HepG2 (cell line): ENCODE measurements at regions not wholly inside any gene's neighbourhood (a gene's known extent, or its start where the extent isn't known, plus 50 kb on each side); places are given as distances from the start of the nearest gene placed in this dataset.

Source experiments
- ATAC-seq: fragments of 200-7000 bp; cut with Tn5 transposase; 3 replicates; pipeline ENCODE4 v1.9.1; 2020; ENCODE audit warnings: mild to moderate bottlenecking, moderate library complexity
- BruUV-seq: library from RNA; stranded (reverse); fragments of 400-500 nt; replicated peaks from 2 replicates; lab custom pipeline; 2021; lab: Mats Ljungman, UMichigan
- CTCF ChIA-PET: fragments of 300-600 bp; formaldehyde crosslinking; extraction: SDS; loops from one replicate; lab custom pipeline; 2021; ENCODE audit warnings: low total read pairs, inconsistent platforms, low intra/inter-chr PET ratio; lab: Yijun Ruan, JAX
- POLR2A ChIA-PET: fragments of 350-600 bp; sonication (Branson Sonifier 250); formaldehyde crosslinking; loops from one replicate; lab custom pipeline; 2020; ENCODE audit warnings: antibody characterized with exemption, inconsistent platforms; lab: Yijun Ruan, JAX
- DNase-seq: peaks from one replicate; pipeline ENCODE4 v3.0.0-alpha.2; 2015; ENCODE audit warnings: low spot score
- FAIRE-seq: peaks from 3 replicates; lab custom pipeline; 2011; peaks lifted over from hg19 to GRCh38; lab: Jason Lieb, UNC
- H2AFZ ChIP-seq: one replicate; pipeline ENCODE4 v1.6.1; 2011; ENCODE audit warnings: low read length, inconsistent platforms
- H3K27ac ChIP-seq: fragments of 300-600 bp; 3 replicates; pipeline ENCODE4 v1.8.0; 2011; ENCODE audit warnings: mixed run types, mild to moderate bottlenecking, mixed read lengths, low read length, inconsistent platforms; ENCODE audit not compliant: insufficient read depth; ENCODE audit errors: extremely low read length
- H3K27me3 ChIP-seq, 2 experiments: fragments of 200-600 bp in 1 of 2; 2 replicates in 1 of 2; 3 replicates in 1 of 2; pipeline versions ENCODE4 v1.6.0 to v1.8.0; 2011; ENCODE audit warnings: low read length in 2 of 2, mild to moderate bottlenecking in 2 of 2, moderate library complexity in 2 of 2, inconsistent platforms in 1 of 2; ENCODE audit not compliant: insufficient read depth in 2 of 2, control insufficient read depth in 1 of 2
- H3K36me3 ChIP-seq, 2 experiments: fragments of 200-600 bp in 1 of 2; replicated peaks in 1 of 2; 2 replicates in 1 of 2; 3 replicates in 1 of 2; pipeline versions ENCODE4 v1.5.1 to v1.8.0; 2011; ENCODE audit warnings: low read length in 2 of 2, inconsistent platforms in 1 of 2; ENCODE audit not compliant: insufficient read depth in 2 of 2, control insufficient read depth in 1 of 2
- H3K4me1 ChIP-seq: 2 replicates; pipeline ENCODE4 v1.5.1; 2012; ENCODE audit warnings: low read length, inconsistent platforms; ENCODE audit not compliant: insufficient read depth
- H3K4me2 ChIP-seq: 2 replicates; pipeline ENCODE4 v1.6.0; 2011; ENCODE audit warnings: low read depth, low read length, inconsistent platforms
- H3K4me3 ChIP-seq, 3 experiments: fragments of 200-600 bp in 1 of 3; sonication (generic), shearing (Covaris generic) in 1 of 3; replicated peaks in 1 of 3; 2 replicates each; pipeline ENCODE4 v1.5.1; 2011 to 2016; ENCODE audit warnings: low read length in 3 of 3, inconsistent platforms in 2 of 3, low read depth in 2 of 3, mild to moderate bottlenecking in 2 of 3, control low read depth in 1 of 3, mixed read lengths in 1 of 3; ENCODE audit not compliant: insufficient read depth in 1 of 3
- H3K79me2 ChIP-seq: one replicate; pipeline ENCODE4 v1.6.1; 2011; ENCODE audit warnings: low read length, inconsistent platforms; ENCODE audit not compliant: insufficient read depth
- H3K9ac ChIP-seq: 2 replicates; pipeline ENCODE4 v1.6.0; 2011; ENCODE audit warnings: mild to moderate bottlenecking, low read depth, low read length, inconsistent platforms; ENCODE audit not compliant: insufficient read depth
- H3K9me3 ChIP-seq: 2 replicates; pipeline ENCODE4 v1.5.1; 2012; ENCODE audit warnings: mild to moderate bottlenecking, low read length
- H4K20me1 ChIP-seq: 2 replicates; pipeline ENCODE4 v1.6.0; 2011; ENCODE audit warnings: inconsistent platforms, mild to moderate bottlenecking, low read length, moderate library complexity; ENCODE audit not compliant: insufficient read depth
- CAMTA2 ChIP-seq: sonication (generic); formaldehyde crosslinking; IDR thresholded peaks from 2 replicates; pipeline ENCODE4 v1.4.0; 2020; ENCODE audit warnings: mild to moderate bottlenecking, missing genetic modification reagents, borderline replicate concordance
- FLYWCH1 ChIP-seq: sonication (generic); formaldehyde crosslinking; IDR thresholded peaks from 2 replicates; pipeline ENCODE4 v1.8.1; 2023; ENCODE audit warnings: mild to moderate bottlenecking, missing genetic modification reagents
- FOXC1 ChIP-seq: sonication (generic); formaldehyde crosslinking; IDR thresholded peaks from 2 replicates; pipeline ENCODE4 v1.8.0; 2022; ENCODE audit warnings: mild to moderate bottlenecking, missing genetic modification reagents, borderline replicate concordance
- HOXA9 ChIP-seq: sonication (generic); formaldehyde crosslinking; IDR thresholded peaks from 2 replicates; pipeline ENCODE4 v1.8.1; 2022; ENCODE audit warnings: missing genetic modification reagents, mild to moderate bottlenecking, moderate library complexity, borderline replicate concordance
- RAD21 ChIP-seq: fragments of 450-650 bp; formaldehyde crosslinking; IDR thresholded peaks from 2 replicates; pipeline ENCODE4 v1.5.0; 2020; ENCODE audit warnings: mild to moderate bottlenecking
- RFX3 ChIP-seq: IDR thresholded peaks from 2 replicates; pipeline ENCODE4 v1.6.1; 2016; ENCODE audit warnings: missing biosample characterization, missing genetic modification reagents
- SMAD1 ChIP-seq: sonication (generic); formaldehyde crosslinking; IDR thresholded peaks from 2 replicates; pipeline ENCODE4 v1.4.0; 2020; ENCODE audit warnings: missing genetic modification reagents, low read depth, mild to moderate bottlenecking, borderline replicate concordance
- SMAD3 ChIP-seq: sonication (generic); formaldehyde crosslinking; IDR thresholded peaks from 2 replicates; pipeline ENCODE4 v1.4.0; 2020; ENCODE audit warnings: missing genetic modification reagents
- SOX6 ChIP-seq, 2 experiments: fragments of 450-650 bp in 1 of 2; sonication (generic) in 1 of 2; formaldehyde crosslinking in 1 of 2; IDR thresholded peaks; 2 replicates each; pipeline versions ENCODE4 v1.4.0 to v1.6.1; 2017 to 2020; ENCODE audit warnings: antibody characterized with exemption in 1 of 2, mild to moderate bottlenecking in 1 of 2, missing genetic modification reagents in 1 of 2
- ZNF33B ChIP-seq: sonication (generic); formaldehyde crosslinking; IDR thresholded peaks from 2 replicates; pipeline ENCODE4 v1.5.1; 2020; ENCODE audit warnings: mild to moderate bottlenecking, missing genetic modification reagents
- ZNF451 ChIP-seq: sonication (generic); formaldehyde crosslinking; IDR thresholded peaks from 2 replicates; pipeline ENCODE4 v1.5.0; 2020; ENCODE audit warnings: mild to moderate bottlenecking, missing genetic modification reagents
- ZNF703 ChIP-seq: sonication (generic); formaldehyde crosslinking; IDR thresholded peaks from 2 replicates; pipeline ENCODE4 v1.5.1; 2020; ENCODE audit warnings: missing genetic modification reagents, mild to moderate bottlenecking, moderate library complexity, borderline replicate concordance
- WGBS: methylation state at CpG from one replicate; pipeline ENCODE4 v1.1.6; 2017; ENCODE audit warnings: low lambda C conversion rate; 5-methylcytosine and 5-hydroxymethylcytosine counted together
- in situ Hi-C: cut with HindIII; loops from 2 replicates; pipeline ENCODE4 v1.10.0; 2017; ENCODE audit warnings: low pct_unique_long_range_greater_than_20kb; ENCODE audit not compliant: extremely low pct_ligation_motif_present
- intact Hi-C: fragments of 100-400 bp; cut with micrococcal nuclease; formaldehyde crosslinking; loops from one replicate; pipeline ENCODE4 v1.10.0; 2022; ENCODE audit not compliant: unreplicated experiment
- TF ChIP-seq, protein P1 (sequence below): sonication (generic); formaldehyde crosslinking; IDR thresholded peaks from 2 replicates; pipeline ENCODE4 v1.5.1; 2020; ENCODE audit warnings: mild to moderate bottlenecking, missing genetic modification reagents
- TF ChIP-seq, protein P2 (sequence below): sonication (generic); formaldehyde crosslinking; IDR thresholded peaks from 2 replicates; pipeline ENCODE4 v1.5.0; 2020; ENCODE audit warnings: missing genetic modification reagents, mild to moderate bottlenecking, borderline replicate concordance
- TF ChIP-seq, protein P3 (sequence below): IDR thresholded peaks from 2 replicates; pipeline ENCODE4 v1.6.1; 2016; ENCODE audit warnings: mild to moderate bottlenecking, missing biosample characterization, missing genetic modification reagents
- TF ChIP-seq, protein P4 (sequence below): sonication (generic); formaldehyde crosslinking; IDR thresholded peaks from 2 replicates; pipeline ENCODE4 v1.4.0; 2020; ENCODE audit warnings: mild to moderate bottlenecking, low read depth, missing genetic modification reagents

DNA sequence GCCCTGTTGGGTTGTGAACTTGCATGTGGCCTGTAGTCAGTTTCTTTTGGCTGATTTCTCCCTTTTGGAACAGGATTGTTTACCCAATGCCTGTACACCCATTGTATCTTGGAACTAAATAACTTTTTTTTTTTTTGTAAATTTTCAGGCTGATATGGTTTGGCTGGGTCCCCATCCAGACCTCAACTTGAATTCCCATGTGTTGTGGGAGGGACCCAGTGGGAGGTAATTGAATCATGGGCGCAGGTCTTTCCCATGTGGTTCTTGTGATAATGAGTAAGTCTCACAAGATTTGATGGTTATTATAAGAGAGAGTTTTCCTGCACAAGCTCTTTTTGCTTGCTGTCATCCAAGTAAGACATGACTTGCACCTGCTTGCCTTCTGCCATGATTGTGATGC, 253.8 kb upstream of the GBE1 start:
- in situ Hi-C loops: no loop called here
- no peaks in the 10 kb centered on the region; a peak in 1 of 5 replicates for H3K36me3 ChIP-seq

DNA sequence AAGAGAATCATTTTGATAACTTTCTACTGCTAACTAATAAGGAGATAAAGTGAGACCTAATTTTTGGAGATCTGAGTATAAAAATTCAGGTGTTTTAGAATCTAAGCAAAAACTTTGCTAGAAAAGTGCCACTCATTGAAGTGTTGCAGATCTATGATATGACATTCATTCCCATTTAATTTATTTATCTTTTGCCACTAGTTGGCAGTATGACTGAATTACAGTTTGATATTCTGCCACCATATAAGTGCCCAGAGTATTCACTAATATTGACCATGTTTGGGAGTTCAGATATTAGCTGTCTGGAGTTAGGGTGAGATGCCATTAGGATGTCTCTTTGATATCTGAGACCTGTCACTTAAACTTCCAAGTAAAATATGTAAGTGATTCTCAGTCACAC, 251.3 kb upstream of the GBE1 start:
- ChIA-PET POLR2A (no interaction called here), CTCF (no interaction called here)
- no TSS peak for BruUV-seq
- Histone ChIP-seq H3K27me3 (no peaks in the 10 kb centered on the region; a peak in 1 of 5 replicates), H3K4me2 (no peak overlapping the region), H3K36me3 (no peaks in the 10 kb centered on the region; a peak in 1 of 5 replicates), H2AFZ (no peak overlapping the region), H3K9ac (no peak overlapping the region), H4K20me1 (no peaks in the 10 kb centered on the region), H3K9me3 (no peaks in the 10 kb centered on the region), H3K4me3 (no peak overlapping the region), H3K79me2 (no peaks in the 10 kb centered on the region), H3K4me1 (no peaks in the 10 kb centered on the region), H3K27ac (no peak overlapping the region)
- FAIRE-seq (no peak), DNase-seq (no peak), ATAC-seq (no peak)
- intact Hi-C loops: no loop called here
- in situ Hi-C loops: no loop called here
- no peak for TF ChIP-seq RAD21
- TF ChIP-seq, protein P1, sequence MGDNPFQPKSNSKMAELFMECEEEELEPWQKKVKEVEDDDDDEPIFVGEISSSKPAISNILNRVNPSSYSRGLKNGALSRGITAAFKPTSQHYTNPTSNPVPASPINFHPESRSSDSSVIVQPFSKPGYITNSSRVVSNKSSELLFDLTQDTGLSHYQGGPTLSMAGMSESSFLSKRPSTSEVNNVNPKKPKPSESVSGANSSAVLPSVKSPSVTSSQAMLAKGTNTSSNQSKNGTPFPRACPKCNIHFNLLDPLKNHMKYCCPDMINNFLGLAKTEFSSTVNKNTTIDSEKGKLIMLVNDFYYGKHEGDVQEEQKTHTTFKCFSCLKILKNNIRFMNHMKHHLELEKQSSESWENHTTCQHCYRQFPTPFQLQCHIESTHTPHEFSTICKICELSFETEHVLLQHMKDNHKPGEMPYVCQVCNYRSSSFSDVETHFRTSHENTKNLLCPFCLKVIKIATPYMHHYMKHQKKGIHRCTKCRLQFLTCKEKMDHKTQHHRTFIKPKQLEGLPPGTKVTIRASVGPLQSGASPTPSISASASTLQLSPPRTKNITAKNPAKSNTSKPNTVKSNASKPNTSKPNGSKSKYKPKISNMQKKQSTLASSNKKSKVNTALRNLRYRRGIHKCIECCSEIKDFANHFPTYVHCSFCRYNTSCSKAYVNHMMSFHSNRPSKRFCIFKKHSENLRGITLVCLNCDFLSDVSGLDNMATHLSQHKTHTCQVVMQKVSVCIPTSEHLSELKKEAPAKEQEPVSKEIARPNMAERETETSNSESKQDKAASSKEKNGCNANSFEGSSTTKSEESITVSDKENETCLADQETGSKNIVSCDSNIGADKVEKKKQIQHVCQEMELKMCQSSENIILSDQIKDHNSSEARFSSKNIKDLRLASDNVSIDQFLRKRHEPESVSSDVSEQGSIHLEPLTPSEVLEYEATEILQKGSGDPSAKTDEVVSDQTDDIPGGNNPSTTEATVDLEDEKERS (CRISPR knock-in tag): no peak
- no peak for TF ChIP-seq SMAD3 (CRISPR knock-in tag)
- no peak for TF ChIP-seq CAMTA2 (CRISPR knock-in tag)
- TF ChIP-seq, protein P2, sequence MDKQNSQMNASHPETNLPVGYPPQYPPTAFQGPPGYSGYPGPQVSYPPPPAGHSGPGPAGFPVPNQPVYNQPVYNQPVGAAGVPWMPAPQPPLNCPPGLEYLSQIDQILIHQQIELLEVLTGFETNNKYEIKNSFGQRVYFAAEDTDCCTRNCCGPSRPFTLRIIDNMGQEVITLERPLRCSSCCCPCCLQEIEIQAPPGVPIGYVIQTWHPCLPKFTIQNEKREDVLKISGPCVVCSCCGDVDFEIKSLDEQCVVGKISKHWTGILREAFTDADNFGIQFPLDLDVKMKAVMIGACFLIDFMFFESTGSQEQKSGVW: no peak
- no peak for TF ChIP-seq ZNF33B (CRISPR knock-in tag)
- TF ChIP-seq SMAD1 (CRISPR knock-in tag): no peak
- TF ChIP-seq, protein P3, sequence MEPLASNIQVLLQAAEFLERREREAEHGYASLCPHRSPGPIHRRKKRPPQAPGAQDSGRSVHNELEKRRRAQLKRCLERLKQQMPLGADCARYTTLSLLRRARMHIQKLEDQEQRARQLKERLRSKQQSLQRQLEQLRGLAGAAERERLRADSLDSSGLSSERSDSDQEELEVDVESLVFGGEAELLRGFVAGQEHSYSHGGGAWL: no peak
- TF ChIP-seq ZNF451: no peak
- TF ChIP-seq, protein P4, sequence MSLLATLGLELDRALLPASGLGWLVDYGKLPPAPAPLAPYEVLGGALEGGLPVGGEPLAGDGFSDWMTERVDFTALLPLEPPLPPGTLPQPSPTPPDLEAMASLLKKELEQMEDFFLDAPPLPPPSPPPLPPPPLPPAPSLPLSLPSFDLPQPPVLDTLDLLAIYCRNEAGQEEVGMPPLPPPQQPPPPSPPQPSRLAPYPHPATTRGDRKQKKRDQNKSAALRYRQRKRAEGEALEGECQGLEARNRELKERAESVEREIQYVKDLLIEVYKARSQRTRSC (CRISPR knock-in tag): no peak
- no peak for TF ChIP-seq FOXC1 (CRISPR knock-in tag)
- no peak for TF ChIP-seq ZNF703 (CRISPR knock-in tag)
- no peak for TF ChIP-seq SOX6 (IDR thresholded peaks at IDR 0.05)
- TF ChIP-seq SOX6 (CRISPR knock-in tag; IDR thresholded peaks at IDR 0.05): no peak

More for the DNA sequence above, 253.8 kb upstream of the GBE1 start:
- no TSS peak for BruUV-seq
- POLR2A ChIA-PET: no interaction called here
- H3K4me2 ChIP-seq: no peak overlapping the region
- H2AFZ ChIP-seq: no peak overlapping the region
- 60% methylated on average over 1 of the region's 1 CpG for WGBS
- no peaks in the 10 kb centered on the region for H3K79me2 ChIP-seq
- no peaks in the 10 kb centered on the region for H4K20me1 ChIP-seq
- DNase-seq: no peak
- no peak for FAIRE-seq
- H3K4me1 ChIP-seq: no peaks in the 10 kb centered on the region
- TF ChIP-seq RFX3 (CRISPR knock-in tag): no peak
- TF ChIP-seq HOXA9: no peak
- no peak for TF ChIP-seq FOXC1 (CRISPR knock-in tag)
- TF ChIP-seq FLYWCH1 (CRISPR knock-in tag): no peak
- CTCF ChIA-PET: no interaction called here
- intact Hi-C loops: no loop called here
- no peaks in the 10 kb centered on the region; a peak in 1 of 5 replicates for H3K27me3 ChIP-seq
- H3K9me3 ChIP-seq: no peaks in the 10 kb centered on the region
- H3K9ac ChIP-seq: no peak overlapping the region
- H3K4me3 ChIP-seq: no peak overlapping the region
- no peak overlapping the region for H3K27ac ChIP-seq
- no peak for ATAC-seq
